Panc1 (cell line): ENCODE measurements at regions not wholly inside any gene's neighbourhood (a gene's known extent, or its start where the extent isn't known, plus 50 kb on each side); places are given as distances from the start of the nearest gene placed in this dataset.

ENCODE experiments used
- ATAC-seq: fragments of 200-7000 bp; cut with Tn5 transposase; 2 replicates; pipeline ENCODE4 v1.9.1; 2020; ENCODE audit warnings: mild to moderate bottlenecking, moderate library complexity
- BruUV-seq: library from RNA; stranded (reverse); fragments of 400-500 nt; replicated peaks from 2 replicates; lab custom pipeline; 2021; lab: Mats Ljungman, UMichigan
- CTCF ChIA-PET: fragments of 300-600 bp; sonication (Branson Sonifier 250); formaldehyde crosslinking; loops from one replicate; lab custom pipeline; 2022; ENCODE audit warnings: antibody characterized with exemption; lab: Charles Lee
- POLR2A ChIA-PET: fragments of 300-600 bp; sonication (Branson Sonifier 250); formaldehyde crosslinking; loops from one replicate; lab custom pipeline; 2022; ENCODE audit warnings: antibody characterized with exemption; lab: Charles Lee
- DNase-seq: peaks from one replicate; pipeline ENCODE4 v3.0.0-alpha.2; 2010; ENCODE audit warnings: low read depth, low spot score
- H3K27ac ChIP-seq: 2 replicates; pipeline ENCODE4 v1.5.1; 2011; ENCODE audit warnings: mild to moderate bottlenecking, low read length, inconsistent platforms
- H3K27me3 ChIP-seq: fragments of 200-500 bp; sonication (Bioruptor generic); 2 replicates; pipeline ENCODE4 v1.6.0; 2014; ENCODE audit warnings: low read length, inconsistent platforms; ENCODE audit not compliant: control insufficient read depth, insufficient read depth
- H3K36me3 ChIP-seq: fragments of 200-500 bp; sonication (Bioruptor generic); 2 replicates; pipeline ENCODE4 v1.5.1; 2014; ENCODE audit warnings: inconsistent platforms, mild to moderate bottlenecking, low read length, moderate library complexity; ENCODE audit not compliant: control insufficient read depth, insufficient read depth
- H3K4me1 ChIP-seq: 2 replicates; pipeline ENCODE4 v1.5.1; 2011; ENCODE audit warnings: inconsistent platforms, mild to moderate bottlenecking, low read length, moderate library complexity; ENCODE audit not compliant: control insufficient read depth, insufficient read depth
- H3K4me3 ChIP-seq, 2 experiments: 2 replicates each; pipeline ENCODE4 v1.5.1; 2011 to 2012; ENCODE audit warnings: low read depth in 2 of 2, low read length in 2 of 2, mild to moderate bottlenecking in 2 of 2, inconsistent platforms in 1 of 2, moderate library complexity in 1 of 2
- H3K9me3 ChIP-seq: fragments of 200-500 bp; sonication (Bioruptor generic); 2 replicates; pipeline ENCODE4 v1.5.1; 2014; ENCODE audit warnings: low read depth, mild to moderate bottlenecking, inconsistent platforms, low read length, moderate library complexity; ENCODE audit not compliant: control insufficient read depth, insufficient read depth
- POLR2AphosphoS5 ChIP-seq: IDR thresholded peaks from 2 replicates; pipeline ENCODE4 v1.6.1; 2012; ENCODE audit warnings: mild to moderate bottlenecking, low read depth, low read length, moderate library complexity
- SIN3A ChIP-seq: IDR thresholded peaks from 2 replicates; pipeline ENCODE4 v1.6.1; 2012; ENCODE audit warnings: low read depth, mild to moderate bottlenecking, low read length, moderate library complexity, borderline replicate concordance; ENCODE audit not compliant: insufficient read depth
- TCF7L2 ChIP-seq: IDR thresholded peaks from 2 replicates; pipeline ENCODE4 v1.6.1; 2011; ENCODE audit warnings: mild to moderate bottlenecking, low read depth, low read length, inconsistent platforms
- in situ Hi-C: cut with HindIII; loops from 2 replicates; pipeline ENCODE4 v1.10.0; 2016; ENCODE audit warnings: low sequenced_read_pairs, low pct_unique_long_range_greater_than_20kb
- intact Hi-C: fragments of 100-400 bp; cut with micrococcal nuclease; formaldehyde crosslinking; loops from one replicate; pipeline ENCODE4 v1.10.0; 2022; ENCODE audit not compliant: unreplicated experiment
- TF ChIP-seq, protein P1 (sequence below), 2 experiments: IDR thresholded peaks; 2 replicates each; pipeline ENCODE4 v1.6.1; 2011 to 2012; ENCODE audit warnings: low read depth in 2 of 2, control low read depth in 1 of 2, low read length in 1 of 2, mild to moderate bottlenecking in 1 of 2, moderate library complexity in 1 of 2; ENCODE audit not compliant: insufficient read depth in 1 of 2
- TF ChIP-seq, protein P2 (sequence below): fragments of 450-650 bp; IDR thresholded peaks from 2 replicates; pipeline ENCODE4 v1.5.1; 2017; ENCODE audit warnings: mild to moderate bottlenecking

DNA sequence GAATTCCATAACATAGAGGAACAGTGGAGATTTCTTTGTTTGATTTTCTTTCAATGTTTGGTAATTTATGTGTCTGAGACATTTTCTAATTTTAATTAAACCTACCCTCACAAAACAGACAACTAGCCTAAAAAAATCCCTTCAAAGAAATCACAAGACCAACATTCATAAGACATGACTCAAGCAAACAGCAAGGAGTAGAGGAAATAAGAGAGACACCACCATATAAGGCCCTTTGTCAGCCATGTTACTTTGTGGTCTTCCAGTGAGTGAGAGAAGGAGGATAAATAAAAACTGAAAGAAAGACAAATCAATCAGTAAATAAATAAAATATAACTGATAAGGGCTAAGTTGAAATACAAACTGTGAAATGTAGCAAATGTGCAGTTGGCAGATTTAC lies 830.8 kb upstream of the SLC39A10 start:
- POLR2A ChIA-PET: no interaction called here
- H3K27ac ChIP-seq: no peak overlapping the region
- H3K36me3 ChIP-seq: no peaks in the 10 kb centered on the region
- no peaks in the 10 kb centered on the region for H3K27me3 ChIP-seq
- no peak for ATAC-seq
- TF ChIP-seq, protein P1, sequence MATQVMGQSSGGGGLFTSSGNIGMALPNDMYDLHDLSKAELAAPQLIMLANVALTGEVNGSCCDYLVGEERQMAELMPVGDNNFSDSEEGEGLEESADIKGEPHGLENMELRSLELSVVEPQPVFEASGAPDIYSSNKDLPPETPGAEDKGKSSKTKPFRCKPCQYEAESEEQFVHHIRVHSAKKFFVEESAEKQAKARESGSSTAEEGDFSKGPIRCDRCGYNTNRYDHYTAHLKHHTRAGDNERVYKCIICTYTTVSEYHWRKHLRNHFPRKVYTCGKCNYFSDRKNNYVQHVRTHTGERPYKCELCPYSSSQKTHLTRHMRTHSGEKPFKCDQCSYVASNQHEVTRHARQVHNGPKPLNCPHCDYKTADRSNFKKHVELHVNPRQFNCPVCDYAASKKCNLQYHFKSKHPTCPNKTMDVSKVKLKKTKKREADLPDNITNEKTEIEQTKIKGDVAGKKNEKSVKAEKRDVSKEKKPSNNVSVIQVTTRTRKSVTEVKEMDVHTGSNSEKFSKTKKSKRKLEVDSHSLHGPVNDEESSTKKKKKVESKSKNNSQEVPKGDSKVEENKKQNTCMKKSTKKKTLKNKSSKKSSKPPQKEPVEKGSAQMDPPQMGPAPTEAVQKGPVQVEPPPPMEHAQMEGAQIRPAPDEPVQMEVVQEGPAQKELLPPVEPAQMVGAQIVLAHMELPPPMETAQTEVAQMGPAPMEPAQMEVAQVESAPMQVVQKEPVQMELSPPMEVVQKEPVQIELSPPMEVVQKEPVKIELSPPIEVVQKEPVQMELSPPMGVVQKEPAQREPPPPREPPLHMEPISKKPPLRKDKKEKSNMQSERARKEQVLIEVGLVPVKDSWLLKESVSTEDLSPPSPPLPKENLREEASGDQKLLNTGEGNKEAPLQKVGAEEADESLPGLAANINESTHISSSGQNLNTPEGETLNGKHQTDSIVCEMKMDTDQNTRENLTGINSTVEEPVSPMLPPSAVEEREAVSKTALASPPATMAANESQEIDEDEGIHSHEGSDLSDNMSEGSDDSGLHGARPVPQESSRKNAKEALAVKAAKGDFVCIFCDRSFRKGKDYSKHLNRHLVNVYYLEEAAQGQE (IDR thresholded peaks at IDR 0.05; ENCODE audit: insufficient read depth in 1 of 2, low read depth in 2 of 2, low read length in 1 of 2): no peak
- TF ChIP-seq, protein P2, sequence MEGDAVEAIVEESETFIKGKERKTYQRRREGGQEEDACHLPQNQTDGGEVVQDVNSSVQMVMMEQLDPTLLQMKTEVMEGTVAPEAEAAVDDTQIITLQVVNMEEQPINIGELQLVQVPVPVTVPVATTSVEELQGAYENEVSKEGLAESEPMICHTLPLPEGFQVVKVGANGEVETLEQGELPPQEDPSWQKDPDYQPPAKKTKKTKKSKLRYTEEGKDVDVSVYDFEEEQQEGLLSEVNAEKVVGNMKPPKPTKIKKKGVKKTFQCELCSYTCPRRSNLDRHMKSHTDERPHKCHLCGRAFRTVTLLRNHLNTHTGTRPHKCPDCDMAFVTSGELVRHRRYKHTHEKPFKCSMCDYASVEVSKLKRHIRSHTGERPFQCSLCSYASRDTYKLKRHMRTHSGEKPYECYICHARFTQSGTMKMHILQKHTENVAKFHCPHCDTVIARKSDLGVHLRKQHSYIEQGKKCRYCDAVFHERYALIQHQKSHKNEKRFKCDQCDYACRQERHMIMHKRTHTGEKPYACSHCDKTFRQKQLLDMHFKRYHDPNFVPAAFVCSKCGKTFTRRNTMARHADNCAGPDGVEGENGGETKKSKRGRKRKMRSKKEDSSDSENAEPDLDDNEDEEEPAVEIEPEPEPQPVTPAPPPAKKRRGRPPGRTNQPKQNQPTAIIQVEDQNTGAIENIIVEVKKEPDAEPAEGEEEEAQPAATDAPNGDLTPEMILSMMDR: no peak
- H3K9me3 ChIP-seq: no peaks in the 10 kb centered on the region
- intact Hi-C loops: no loop called here
- in situ Hi-C loops: no loop called here
- H3K4me1 ChIP-seq: no peaks in the 10 kb centered on the region
- CTCF ChIA-PET: no interaction called here
- BruUV-seq: no TSS peak
- no peak overlapping the region for H3K4me3 ChIP-seq
- DNase-seq: no peak

DNA sequence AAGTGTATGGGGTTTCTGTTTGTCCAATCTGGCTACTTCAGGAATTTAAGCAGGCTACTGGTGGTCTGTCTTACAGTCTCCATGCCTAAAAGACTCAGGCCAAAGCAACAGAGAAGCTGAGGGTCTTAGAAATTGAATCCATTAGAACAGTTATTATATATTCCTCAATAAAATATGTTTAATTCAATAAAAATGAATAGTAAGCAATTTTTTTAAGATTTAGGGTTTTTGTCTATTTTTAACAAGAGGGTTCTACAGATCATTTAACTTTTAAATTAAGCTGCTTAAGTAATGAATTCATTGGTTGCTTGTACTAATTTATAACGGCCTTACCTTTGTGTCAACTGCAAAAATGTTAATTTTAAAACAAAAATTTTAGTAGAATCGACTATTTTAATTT lies 832.6 kb upstream of the SLC39A10 start:
- Histone ChIP-seq H3K4me1 (no peaks in the 10 kb centered on the region), H3K27ac (no peak overlapping the region), H3K4me3 (no peak overlapping the region), H3K36me3 (no peaks in the 10 kb centered on the region), H3K9me3 (no peaks in the 10 kb centered on the region), H3K27me3 (no peaks in the 10 kb centered on the region)
- POLR2A ChIA-PET: no interaction called here
- intact Hi-C loops (no loop called here), in situ Hi-C loops (no loop called here)
- CTCF ChIA-PET: no interaction called here
- TF ChIP-seq TCF7L2: no peak
- TF ChIP-seq, protein P1 (IDR thresholded peaks at IDR 0.05; ENCODE audit: insufficient read depth in 1 of 2, low read depth in 2 of 2, low read length in 1 of 2): no peak
- no peak for TF ChIP-seq SIN3A
- TF ChIP-seq POLR2AphosphoS5: no peak
- TF ChIP-seq, protein P2: no peak
- no peak for ATAC-seq
- DNase-seq: no peak
- no TSS peak for BruUV-seq
